GM18867 (cell line): ENCODE measurements at regions not wholly inside any gene's neighbourhood (a gene's known extent, or its start where the extent isn't known, plus 50 kb on each side); places are given as distances from the start of the nearest gene placed in this dataset.

Source experiments
- ATAC-seq: cut with Tn5 transposase; IDR thresholded peaks from one replicate; pipeline ENCODE4 v1.9.1; 2021; ENCODE audit warnings: mild to moderate bottlenecking, moderate library complexity; ENCODE audit not compliant: unreplicated experiment

DNA sequence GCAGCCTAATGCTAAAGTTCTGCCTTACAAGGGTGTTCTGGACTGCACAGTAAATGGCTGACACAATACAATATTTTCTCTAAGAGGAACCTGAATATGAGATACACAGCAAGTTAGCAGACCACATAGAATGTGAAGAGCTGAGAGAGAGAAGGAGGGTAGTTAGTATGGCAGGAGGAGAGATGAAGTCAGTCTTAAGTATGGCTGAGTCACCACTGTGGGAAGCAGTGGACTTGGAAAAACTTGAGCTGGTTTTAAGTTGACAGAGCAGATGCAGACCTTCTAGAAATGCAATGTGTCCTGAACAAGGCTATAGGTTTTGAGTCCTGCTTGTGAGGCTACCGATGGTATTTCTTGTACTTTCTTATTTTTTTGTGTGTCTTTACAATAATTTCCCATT, 172.5 kb downstream of the SH2D1A start:
- ATAC-seq = no peak

DNA sequence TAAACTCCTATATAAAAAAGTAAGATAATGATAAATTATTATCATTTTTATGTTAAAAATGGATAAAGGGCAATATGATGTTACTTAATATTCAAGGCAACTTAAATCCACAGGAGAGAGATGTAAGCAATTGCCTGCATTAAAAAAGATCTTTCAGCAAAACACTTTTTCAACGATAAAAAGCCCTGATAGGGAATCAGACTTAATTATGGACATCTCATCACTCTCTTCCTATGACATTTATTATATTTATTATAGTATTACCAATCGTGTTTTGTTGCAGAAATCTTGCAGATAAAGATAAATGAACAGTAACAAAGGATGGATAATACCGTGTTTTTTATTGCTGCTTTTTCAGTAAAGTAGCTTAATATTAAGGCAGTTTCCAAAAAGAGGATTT, 178.5 kb downstream of the SH2D1A start:
- ATAC-seq = no peak

DNA sequence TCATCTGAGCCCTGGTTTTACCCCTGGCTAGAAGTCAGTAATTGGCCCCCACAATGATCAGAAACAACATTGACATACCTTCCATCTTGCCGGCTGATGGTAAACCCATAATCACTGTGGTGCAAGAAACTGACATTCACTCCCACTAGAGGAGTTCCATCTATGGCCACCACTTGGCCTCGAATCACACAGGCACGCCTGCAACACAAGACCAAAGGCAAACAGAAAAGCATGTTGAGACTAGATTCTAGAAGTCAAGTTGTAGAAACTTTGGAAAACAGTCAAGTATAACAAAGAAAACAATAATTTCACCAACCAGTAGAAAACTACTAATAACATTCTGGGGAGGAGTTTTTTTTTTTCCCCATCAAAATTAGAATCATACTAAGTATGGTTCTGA, 183.4 kb downstream of the SH2D1A start:
- no peak for ATAC-seq

DNA sequence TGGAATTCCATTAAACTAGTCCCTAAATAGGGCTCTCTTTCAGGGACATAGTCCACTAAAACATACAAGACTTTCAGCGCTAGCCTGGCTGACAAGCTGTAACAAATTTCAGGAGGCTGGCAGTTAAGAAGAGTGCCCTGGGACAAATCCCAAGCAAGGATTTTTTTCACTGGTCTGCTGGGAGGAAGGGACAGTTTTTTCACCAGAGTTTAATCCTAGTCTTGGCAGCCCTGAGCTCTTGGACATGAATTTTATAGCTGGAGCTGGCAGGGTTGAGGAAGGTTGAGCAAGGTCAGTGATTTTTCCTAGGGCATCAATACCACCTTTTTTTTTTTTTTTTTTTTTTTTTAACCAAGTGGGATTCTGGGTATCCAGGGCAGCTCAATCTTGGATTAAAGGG, 184.4 kb downstream of the SH2D1A start:
- no peak for ATAC-seq

DNA sequence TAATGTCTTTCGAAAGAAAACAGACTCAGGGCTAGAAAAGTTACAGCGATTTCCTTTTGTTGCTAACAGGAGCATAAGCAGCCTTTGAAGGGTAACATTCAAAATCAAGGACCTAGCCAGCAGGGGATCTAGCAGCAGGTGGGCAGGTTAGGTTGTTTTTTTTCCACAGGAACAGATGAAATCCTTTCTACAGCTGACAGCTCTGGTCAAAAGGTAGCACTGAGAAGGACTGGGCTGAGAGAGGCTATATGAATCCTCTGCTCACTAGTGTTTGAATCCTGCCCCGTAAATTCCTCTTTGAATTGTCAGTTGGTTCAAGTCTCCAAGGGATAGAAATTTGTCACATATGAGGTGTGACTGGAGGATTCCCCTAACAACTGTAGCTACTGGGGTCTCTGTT, 188.2 kb downstream of the SH2D1A start:
- no peak for ATAC-seq

- ATAC-seq = no peak
Measured at GRCh38 chrX:124540474-124540873, 194.1 kb downstream of the SH2D1A start.

- no peak for ATAC-seq
Measured at GRCh38 chrX:124548571-124548970, 202.2 kb downstream of the SH2D1A start.

GRCh38 chrX:124555036-124555595, 208.8 kb downstream of the SH2D1A start:
- no peak for ATAC-seq

DNA sequence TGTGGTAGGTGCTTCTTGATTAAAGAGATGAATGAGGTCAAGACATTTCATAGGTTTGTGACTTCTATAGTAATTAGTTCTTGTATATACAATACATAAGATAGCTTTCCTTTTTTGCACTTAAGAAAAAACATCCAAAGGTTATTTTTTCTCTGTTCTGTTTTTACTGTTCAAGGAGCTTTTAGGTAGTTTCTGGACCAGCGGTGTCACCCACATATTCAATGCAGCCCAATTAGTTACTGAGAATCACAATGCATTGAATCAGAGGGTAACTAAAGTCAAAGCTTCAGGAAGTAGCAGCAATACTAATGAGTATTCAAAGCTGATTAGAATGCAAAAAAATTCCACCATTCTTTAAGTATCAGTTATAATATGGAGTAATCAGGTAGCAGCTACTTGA, 211.6 kb downstream of the SH2D1A start:
- no peak for ATAC-seq

DNA sequence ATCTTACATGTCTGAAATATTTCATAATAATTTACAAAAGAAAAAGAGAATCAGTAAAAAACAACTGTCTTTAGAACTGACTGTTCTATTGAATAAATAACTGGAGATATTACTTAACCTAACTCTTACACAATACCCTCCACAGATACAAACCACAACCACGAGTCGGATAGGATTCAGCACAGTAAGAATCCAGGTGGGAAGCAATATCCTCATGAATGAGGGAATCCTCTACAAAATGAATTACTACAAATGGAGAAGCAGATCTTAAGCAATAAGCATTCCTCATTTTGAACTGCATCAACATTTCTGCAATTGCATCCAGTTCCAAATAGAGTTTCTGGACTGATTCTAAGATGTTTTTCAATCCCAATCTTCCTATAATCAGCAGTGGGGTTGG, 227.1 kb downstream of the SH2D1A start:
- ATAC-seq = no peak

- ATAC-seq = no peak
Measured at GRCh38 chrX:124592744-124593143, 246.4 kb downstream of the SH2D1A start.

DNA sequence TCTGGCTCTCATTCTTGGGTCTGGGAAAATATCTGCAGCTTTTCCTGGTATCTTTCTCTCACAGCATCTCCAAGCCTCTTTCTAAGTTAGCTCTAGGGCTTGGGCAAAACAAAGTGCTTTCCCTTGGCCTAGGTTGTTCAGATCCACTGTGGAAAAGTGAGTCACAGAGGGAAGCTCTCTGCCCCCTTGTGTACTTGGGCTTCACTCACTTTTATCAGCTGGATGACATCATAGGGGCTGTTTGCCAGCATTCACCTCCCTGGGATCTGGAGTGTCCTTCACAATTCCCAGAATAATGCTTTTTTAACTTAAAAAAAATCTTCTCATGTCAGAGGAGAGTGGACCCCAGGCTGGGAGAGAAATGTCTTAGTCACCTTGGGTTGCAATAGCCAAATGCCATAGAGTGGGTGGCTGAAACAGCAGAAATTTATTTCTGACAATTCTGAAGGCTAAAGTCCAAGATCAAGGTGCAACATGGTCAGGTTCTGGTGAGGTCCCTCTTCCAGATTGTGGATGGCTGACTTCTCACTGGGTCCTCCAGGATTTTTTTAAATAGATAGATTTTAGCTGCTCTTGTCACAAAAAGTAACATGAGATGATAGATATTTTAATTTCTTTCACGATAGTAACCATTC, 247.8 kb downstream of the SH2D1A start:
- ATAC-seq = no peak

- no peak for ATAC-seq
Measured at GRCh38 chrX:124605511-124605910, 259.1 kb downstream of the SH2D1A start.

DNA sequence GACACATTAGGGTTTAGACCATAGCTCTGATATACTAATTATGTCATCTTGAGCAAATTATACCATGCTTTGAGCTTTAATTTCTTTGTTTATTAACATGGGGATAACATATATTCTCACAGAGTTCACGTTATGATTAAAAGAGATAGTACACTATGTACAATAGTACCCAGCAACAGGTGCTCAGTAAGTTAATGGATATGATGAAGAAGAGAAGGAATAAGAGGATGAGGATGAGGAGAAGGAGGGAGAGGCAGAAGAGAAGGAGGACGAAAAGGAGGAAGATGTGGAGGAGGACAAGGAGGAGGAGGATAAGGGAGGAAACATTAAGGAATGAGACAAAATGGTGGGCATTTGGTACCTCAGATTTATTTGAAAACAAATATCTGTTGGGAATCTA, 260.4 kb downstream of the SH2D1A start:
- ATAC-seq = no peak

DNA sequence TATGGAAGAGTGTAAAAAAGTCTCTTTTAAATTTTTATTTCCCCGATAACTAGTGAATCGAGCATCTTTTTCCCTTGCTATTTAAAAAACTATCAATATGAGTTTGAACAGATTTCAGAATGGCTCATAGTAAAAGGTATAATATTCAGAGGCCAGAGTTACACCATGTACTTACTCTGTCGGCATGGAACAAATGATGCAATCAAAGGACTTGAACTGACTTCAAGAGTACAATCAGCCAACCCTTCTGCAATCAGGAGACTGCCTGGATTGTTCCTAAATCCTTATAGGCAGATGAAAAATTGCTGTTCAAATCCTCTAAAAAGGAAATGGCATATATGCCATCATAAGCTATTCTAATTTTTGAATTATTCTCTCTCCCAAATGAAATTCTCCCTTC, 273.3 kb downstream of the SH2D1A start:
- ATAC-seq = no peak

DNA sequence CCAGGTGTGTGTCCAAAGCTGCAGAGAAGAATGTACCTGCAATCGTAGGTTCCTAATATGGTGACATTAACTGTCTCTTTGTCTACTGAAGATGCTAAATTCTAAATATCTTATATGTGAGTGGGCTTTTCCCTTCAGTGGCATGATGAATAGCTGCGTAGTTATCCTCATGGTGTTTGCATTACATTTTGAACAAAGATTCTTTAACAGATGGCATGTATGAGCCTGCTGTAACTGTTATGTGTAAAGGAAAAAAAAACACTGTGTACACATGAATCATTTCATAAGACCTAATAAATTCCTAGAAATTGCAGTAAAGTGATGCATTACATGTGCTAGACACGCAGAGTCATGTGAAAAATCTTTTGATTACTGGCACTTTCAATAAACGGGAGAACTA, 288.0 kb downstream of the SH2D1A start:
- ATAC-seq = no peak

GRCh38 chrX:124641737-124642491, 295.6 kb downstream of the SH2D1A start:
- no peak for ATAC-seq

DNA sequence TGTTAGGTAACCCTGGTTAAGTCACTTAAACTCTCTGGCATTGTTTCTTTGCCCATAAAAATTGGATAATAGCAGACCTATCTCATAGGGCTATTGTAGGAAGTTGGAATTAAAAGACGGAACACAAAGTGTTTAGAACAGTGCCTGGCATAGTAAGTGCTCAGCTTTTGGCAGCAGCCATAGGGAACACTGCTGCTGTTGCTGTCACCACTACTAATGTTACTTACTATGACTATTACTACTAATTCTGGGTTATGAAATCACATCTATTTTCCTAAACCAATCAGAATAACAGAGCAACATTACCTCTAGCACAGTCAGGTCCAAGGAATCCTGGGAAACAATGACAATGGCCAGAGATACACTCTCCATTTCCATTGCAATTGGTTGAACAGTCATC, 300.0 kb downstream of the SH2D1A start:
- ATAC-seq = no peak

DNA sequence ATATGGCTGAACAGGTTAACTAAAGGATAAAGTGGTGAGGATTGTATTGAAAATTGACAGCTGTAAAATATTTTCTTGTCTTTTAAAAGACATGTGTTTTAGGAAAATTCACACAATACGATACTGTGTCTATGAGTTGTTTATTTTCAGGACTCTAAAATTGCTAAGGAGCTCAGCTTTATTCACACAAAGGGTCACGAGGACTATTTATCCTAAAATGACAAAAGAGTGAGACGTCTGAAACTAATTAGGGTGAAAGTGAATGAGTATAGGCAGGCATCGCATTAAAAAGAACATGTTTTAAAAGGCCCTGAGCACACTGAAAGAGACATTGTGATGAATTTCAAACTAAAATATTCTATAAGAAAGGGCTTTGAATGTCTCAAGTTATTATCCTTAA, 304.7 kb downstream of the SH2D1A start:
- no peak for ATAC-seq

GRCh38 chrX:124665621-124666400, 319.4 kb downstream of the SH2D1A start:
- no peak for ATAC-seq

DNA sequence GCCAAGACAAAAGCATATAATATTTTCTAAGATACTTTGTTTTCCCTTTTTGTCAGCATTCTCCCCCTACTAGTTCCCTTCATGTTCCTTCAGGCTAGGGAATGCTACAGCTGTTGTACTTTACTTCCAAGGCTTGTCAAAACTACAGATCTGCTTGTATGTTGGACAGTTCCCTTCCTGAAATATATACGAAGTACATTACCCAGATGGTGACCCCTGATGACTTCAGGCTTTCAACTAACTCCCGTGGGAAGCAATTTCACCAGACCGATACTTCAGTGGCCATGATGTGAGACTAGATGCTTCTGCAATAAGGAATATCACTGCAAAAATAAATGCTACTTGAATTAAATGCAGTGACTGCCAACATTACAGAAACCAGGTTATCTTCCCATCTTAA, 332.8 kb downstream of the SH2D1A start:
- no peak for ATAC-seq

- ATAC-seq = no peak
Measured at GRCh38 chrX:124680287-124680686, 333.9 kb downstream of the SH2D1A start.
